COLO829 (cell line): ENCODE measurements at regions not wholly inside any gene's neighbourhood (a gene's known extent, or its start where the extent isn't known, plus 50 kb on each side); places are given as distances from the start of the nearest gene placed in this dataset.

Source experiments
- DNase-seq: peaks from one replicate; pipeline ENCODE4 v3.0.0; 2012; ENCODE audit warnings: low spot score

- DNase-seq, result no peak
These were observed 62.6 kb upstream of the IRF2BP2 start for GRCh38 chr1:234672349-234673135.

GRCh38 chr1:234670967-234671626, 61.1 kb upstream of the IRF2BP2 start:
- no peak for DNase-seq

- DNase-seq, result no peak
These were observed 59.5 kb upstream of the IRF2BP2 start for GRCh38 chr1:234669499-234669898.

GRCh38 chr1:234668577-234668955, 58.6 kb upstream of the IRF2BP2 start:
- DNase-seq, result no peak

GRCh38 chr1:234667600-234668576, 57.9 kb upstream of the IRF2BP2 start:
- no peak for DNase-seq

- DNase-seq, result no peak
These were observed 56.8 kb upstream of the IRF2BP2 start for GRCh38 chr1:234666761-234667160.

- DNase-seq, result no peak
These were observed 56.1 kb upstream of the IRF2BP2 start for GRCh38 chr1:234665975-234666605.

- no peak for DNase-seq
These were observed 52.2 kb upstream of the IRF2BP2 start for GRCh38 chr1:234662148-234662547.

GRCh38 chr1:234661317-234661928, 51.4 kb upstream of the IRF2BP2 start:
- DNase-seq, result no peak

GRCh38 chr1:234660536-234661316, 50.7 kb upstream of the IRF2BP2 start:
- DNase-seq, result no peak
